Stimulated activated naive CD8-positive, alpha-beta T cell treated with anti-CD3 and anti-CD28 coated beads, Interleukin-15, amount 100 ng/mL, for 72 hours (primary cell): ENCODE measurements at regions not wholly inside any gene's neighbourhood (a gene's known extent, or its start where the extent isn't known, plus 50 kb on each side); places are given as distances from the start of the nearest gene placed in this dataset.

Experiments
- ATAC-seq: fragments of 150-1000 bp; cut with Tn5 transposase; 2 replicates; pipeline ENCODE4 v1.10.0; 2021; ENCODE audit warnings: mild to moderate bottlenecking, moderate library complexity
- DNase-seq, 2 donors: peaks; one replicate each; pipeline ENCODE4 v3.0.0; 2021 to 2022
- H3K27ac Mint-ChIP-seq, 2 donors: one replicate each; pipeline ENCODE4 v1.8.0; 2022; ENCODE audit warnings: mild to moderate bottlenecking in 2 of 2, mixed read lengths in 2 of 2, moderate library complexity in 2 of 2
- H3K27me3 Mint-ChIP-seq: one replicate; pipeline ENCODE4 v1.8.0; 2022; ENCODE audit warnings: mixed read lengths
- H3K4me1 Mint-ChIP-seq: one replicate; pipeline ENCODE4 v1.8.0; 2022; ENCODE audit warnings: mild to moderate bottlenecking, mixed read lengths
- H3K4me3 Mint-ChIP-seq, 2 donors: one replicate each; pipeline ENCODE4 v1.8.0; 2022; ENCODE audit warnings: mild to moderate bottlenecking in 2 of 2, mixed read lengths in 2 of 2, moderate library complexity in 1 of 2
- H3K9me3 Mint-ChIP-seq, 2 donors: one replicate each; pipeline ENCODE4 v1.8.0; 2022; ENCODE audit warnings: mixed read lengths in 2 of 2

DNA sequence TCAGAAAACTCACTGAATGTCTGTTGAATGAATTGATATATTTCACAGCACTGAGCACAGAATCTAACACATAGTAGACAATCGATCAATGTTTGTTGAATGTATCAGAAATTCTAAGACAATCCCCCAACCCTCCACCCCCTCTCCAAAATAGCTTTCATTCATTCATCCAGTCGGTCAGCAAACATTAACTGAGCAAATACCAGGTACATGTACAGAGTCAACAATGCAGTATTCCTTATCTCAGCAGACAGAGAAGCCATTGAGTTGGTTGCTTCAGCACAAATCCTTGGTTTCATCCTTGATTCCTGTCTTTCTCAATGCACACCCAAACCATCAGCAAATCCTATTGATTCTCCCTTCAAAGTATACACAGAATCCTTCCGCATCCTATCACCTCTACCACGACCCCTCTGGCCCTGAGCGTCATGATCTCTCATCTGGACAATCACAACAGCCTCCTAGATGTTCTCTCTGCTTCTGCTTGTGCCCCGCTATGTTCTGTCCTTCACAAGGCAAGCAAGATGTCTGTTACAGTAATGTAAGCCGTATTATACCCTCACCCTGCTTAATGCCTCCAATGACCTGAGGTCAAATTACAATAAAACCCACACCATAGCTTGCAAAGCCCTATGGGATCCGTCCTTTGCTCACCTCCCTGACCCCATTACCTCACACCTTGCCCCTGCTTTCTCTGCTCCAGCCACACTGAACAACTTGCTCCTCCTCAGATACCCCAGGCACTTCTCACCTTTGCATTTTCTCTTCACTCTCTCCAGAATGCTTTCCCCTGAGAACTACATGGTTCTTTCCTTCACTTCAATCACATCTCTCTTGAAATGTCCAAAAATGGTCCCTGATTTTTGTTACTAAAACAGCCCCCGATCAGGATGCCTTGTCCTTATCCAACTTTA is 738.1 kb upstream of the TBX3 start:
- ATAC-seq, result no peak
- no peak overlapping the region for H3K27ac Mint-ChIP-seq
- H3K4me3 Mint-ChIP-seq, result no peak overlapping the region
- no peaks in the 10 kb centered on the region for H3K4me1 Mint-ChIP-seq
- H3K27me3 Mint-ChIP-seq, result no peaks in the 10 kb centered on the region
- H3K9me3 Mint-ChIP-seq, result peaks cover under 1 to 4% of the 10 kb centered on the region in 2 donors
- no peak for DNase-seq

DNA sequence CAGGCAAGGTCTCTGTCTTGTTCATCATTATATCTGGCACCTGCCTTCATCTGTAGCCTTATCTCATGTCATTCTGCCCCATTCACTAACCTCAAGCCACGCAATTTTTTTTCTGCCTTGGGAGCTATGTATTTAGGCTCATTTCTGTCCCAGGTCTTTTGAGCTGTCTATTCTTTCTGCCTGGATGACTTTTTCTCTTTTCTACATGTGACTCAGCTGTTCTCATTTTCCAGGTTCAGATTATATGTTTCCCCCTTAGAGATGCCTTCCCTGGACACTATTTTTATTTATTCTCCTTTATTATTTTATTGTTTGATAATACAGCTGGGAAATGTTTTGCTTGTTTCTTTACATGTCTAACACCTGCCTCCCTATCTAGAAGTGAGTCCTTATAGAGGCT is 737.4 kb upstream of the TBX3 start:
- Mint-ChIP-seq H3K9me3 (peaks cover 7 to 9% of the 10 kb centered on the region in 2 donors), H3K4me1 (no peaks in the 10 kb centered on the region), H3K27me3 (no peaks in the 10 kb centered on the region), H3K4me3 (no peak overlapping the region), H3K27ac (no peak overlapping the region)
- ATAC-seq, result no peak
- DNase-seq, result no peak

DNA sequence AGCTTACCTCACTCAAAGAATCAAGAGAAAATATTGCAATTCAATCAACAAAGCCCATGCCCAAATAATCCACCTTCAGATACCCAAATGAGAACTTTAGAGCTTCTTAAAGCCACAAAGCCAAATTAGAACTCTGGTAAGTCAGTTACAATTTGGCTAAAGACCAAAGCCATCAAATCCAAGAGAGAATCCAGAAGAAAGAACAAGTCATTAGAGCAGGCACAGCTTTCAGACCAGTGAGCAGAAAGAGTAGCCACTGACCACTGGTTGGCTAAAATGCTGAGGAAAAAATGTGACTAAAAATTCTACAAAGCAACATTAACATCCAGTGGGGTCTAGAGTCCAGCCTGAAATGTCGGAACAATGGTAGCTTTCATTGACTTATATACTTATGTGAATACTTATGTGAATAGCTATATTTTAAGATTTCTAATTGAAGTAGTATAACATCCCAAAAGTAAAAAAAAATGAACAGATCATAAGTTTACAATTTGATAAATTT is 735.2 kb upstream of the TBX3 start:
- Mint-ChIP-seq H3K4me1 (no peaks in the 10 kb centered on the region), H3K9me3 (peaks cover 11 to 15% of the 10 kb centered on the region in 2 donors), H3K4me3 (no peak overlapping the region), H3K27me3 (no peaks in the 10 kb centered on the region), H3K27ac (no peak overlapping the region)
- DNase-seq (no peak), ATAC-seq (no peak)

DNA sequence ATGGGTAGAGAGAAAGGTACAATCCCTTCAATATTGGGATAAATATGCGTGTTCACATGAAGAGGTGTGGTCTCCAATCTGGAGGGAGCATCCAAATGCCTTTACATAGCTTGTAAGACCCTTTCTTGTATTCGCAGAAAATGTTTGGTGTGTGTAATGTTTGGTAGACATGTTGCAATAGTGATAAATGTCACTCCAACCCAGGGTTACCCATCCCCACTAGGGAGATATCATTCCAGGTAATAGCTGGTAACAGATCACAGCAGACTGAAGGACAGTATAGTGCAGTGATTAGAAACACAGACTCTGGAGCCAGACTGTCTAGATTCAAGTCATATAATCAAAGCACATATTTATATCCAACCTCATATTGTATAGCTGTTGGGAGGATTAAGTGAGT is 733.6 kb upstream of the TBX3 start:
- Mint-ChIP-seq H3K4me3 (no peak overlapping the region), H3K27ac (no peak overlapping the region), H3K9me3 (peaks cover 11 to 15% of the 10 kb centered on the region in 2 donors), H3K4me1 (no peaks in the 10 kb centered on the region), H3K27me3 (no peaks in the 10 kb centered on the region)
- DNase-seq, result no peak
- ATAC-seq, result no peak

DNA sequence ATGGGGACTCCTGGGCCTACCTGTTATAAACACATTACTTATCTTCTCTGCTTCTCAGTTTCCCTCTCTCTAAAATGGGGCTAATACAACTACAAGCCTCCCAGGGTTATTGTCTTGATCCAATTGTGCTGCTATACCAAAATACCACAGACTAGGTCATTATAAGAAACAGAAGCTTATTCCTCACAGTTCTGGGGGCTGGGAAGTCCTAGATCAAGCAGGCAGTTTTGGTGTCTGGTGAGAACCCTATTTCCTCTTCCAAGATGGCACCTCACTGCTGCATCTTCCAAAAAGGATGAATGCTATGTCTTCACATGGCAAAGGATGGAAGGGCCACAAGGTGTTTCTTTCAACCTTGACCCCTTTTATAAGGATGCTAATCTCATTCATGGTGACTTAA is 732.9 kb upstream of the TBX3 start:
- Mint-ChIP-seq H3K4me1 (no peaks in the 10 kb centered on the region), H3K9me3 (peaks cover 11 to 15% of the 10 kb centered on the region in 2 donors), H3K4me3 (no peak overlapping the region), H3K27ac (no peak overlapping the region), H3K27me3 (no peaks in the 10 kb centered on the region)
- DNase-seq (no peak), ATAC-seq (no peak)

DNA sequence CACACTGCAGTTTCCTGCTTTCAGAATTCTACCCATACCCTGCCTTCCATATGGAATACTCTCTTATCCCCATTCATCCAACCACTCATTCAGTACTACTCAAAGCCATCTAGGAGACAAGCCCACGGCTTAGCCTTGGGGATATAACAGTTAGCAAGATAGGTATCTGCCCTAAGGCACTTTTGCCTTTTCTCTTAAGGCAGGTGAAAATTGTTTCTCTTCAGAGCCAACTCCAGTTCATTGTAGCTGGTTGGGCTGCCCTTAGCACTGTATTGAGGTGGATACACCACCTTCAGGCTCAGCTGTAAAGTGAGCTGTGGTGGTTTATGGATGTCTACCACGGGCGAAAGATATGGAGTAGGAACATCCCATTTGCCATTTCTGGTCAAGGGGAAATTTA is 729.7 kb upstream of the TBX3 start:
- Mint-ChIP-seq H3K4me1 (no peaks in the 10 kb centered on the region), H3K27ac (no peak overlapping the region), H3K27me3 (no peaks in the 10 kb centered on the region), H3K4me3 (no peak overlapping the region), H3K9me3 (peaks cover 11 to 22% of the 10 kb centered on the region in 2 donors)
- ATAC-seq (no peak), DNase-seq (no peak)

DNA sequence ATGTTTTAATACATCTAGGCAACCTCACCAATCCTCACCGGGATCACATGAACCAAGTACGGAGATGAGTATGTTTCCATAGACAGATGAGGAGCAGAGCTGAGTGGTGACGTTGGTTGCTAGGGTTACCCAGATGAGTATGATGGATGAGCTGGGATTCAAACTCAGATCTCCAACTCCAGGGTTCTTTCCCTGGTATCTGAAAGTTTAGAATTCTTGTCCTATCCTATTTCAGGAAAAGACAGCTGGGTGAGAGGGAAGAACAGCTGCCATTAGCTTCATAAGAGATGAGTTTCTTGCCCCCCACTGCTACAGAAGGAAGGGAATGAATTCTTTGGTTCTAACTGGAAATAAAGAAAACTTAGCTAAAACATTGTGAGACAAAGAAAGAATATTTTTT is 728.9 kb upstream of the TBX3 start:
- Mint-ChIP-seq H3K27me3 (no peaks in the 10 kb centered on the region), H3K27ac (no peak overlapping the region), H3K4me1 (no peaks in the 10 kb centered on the region), H3K9me3 (peaks cover 11 to 25% of the 10 kb centered on the region in 2 donors), H3K4me3 (no peak overlapping the region)
- DNase-seq (no peak), ATAC-seq (no peak)

DNA sequence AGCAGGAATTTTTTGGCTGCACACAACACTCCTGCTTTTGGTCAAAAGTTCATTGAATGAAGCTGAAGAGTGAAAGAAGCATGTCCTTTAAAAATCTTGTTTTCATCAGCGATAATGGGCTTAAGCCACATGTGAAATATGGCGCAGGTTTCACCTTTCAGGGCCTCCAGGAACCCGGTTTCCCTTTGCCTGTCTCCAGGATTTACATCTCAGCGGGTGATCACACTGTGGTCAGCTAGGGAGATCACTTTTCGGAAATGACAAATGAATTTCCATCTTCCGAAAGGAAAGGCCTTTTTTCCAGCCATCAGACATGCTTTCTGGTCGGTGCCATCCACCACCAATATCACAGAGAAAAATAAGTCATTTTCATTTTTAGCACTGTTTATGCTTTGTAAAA is 727.1 kb upstream of the TBX3 start:
- DNase-seq, result no peak
- H3K27ac Mint-ChIP-seq, result no peak overlapping the region
- ATAC-seq, result no peak
- no peak overlapping the region for H3K4me3 Mint-ChIP-seq
- H3K4me1 Mint-ChIP-seq, result no peaks in the 10 kb centered on the region
- H3K9me3 Mint-ChIP-seq, result peaks cover 0 to 16% of the 10 kb centered on the region in 2 donors
- H3K27me3 Mint-ChIP-seq, result no peaks in the 10 kb centered on the region

DNA sequence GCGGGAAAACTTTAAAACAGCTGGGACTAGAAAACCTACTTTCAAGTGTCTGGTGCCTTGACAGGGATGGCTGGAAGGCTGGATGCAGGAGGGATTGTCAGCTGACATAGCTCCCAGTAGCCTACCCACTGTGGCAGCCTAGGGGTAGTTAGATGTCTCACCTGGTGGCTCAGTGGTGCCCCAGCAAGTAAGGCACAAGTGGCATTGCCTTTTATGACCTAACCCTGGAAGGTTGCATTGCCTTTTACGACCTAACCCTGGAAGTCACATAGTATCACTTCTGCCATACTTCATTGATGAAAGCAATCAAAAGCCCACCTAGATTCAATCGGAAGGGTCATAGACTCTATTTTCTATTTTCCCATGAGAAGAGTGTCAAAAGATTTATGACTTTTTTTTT is 724.7 kb upstream of the TBX3 start:
- Mint-ChIP-seq H3K27ac (no peak overlapping the region), H3K27me3 (peaks cover 6% of the 10 kb centered on the region), H3K4me1 (no peaks in the 10 kb centered on the region), H3K4me3 (no peak overlapping the region), H3K9me3 (peaks cover 0 to 17% of the 10 kb centered on the region in 2 donors)
- DNase-seq (no peak), ATAC-seq (no peak)

DNA sequence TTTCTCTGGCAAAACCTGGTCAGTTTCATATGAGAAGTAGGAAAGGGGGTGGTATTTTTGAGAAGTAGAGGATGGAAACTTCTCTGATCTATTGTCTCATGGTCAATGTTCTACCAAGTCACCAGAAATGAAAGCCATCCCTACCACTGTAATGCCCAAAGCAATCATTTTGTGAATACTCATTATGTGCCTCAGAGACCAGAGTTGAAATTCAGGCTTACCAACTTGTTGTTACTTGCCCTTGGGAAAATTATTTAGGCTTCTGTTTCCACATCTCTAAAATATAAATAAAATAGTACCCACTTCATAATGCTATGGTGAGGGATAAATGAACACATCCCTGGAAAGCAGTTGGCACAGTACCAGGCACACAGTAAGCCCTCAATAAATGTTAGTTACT is 723.7 kb upstream of the TBX3 start:
- Mint-ChIP-seq H3K27ac (no peak overlapping the region), H3K27me3 (peaks cover 6% of the 10 kb centered on the region), H3K4me1 (no peaks in the 10 kb centered on the region), H3K4me3 (no peak overlapping the region), H3K9me3 (peaks cover 0 to 17% of the 10 kb centered on the region in 2 donors)
- DNase-seq (no peak), ATAC-seq (no peak)

DNA sequence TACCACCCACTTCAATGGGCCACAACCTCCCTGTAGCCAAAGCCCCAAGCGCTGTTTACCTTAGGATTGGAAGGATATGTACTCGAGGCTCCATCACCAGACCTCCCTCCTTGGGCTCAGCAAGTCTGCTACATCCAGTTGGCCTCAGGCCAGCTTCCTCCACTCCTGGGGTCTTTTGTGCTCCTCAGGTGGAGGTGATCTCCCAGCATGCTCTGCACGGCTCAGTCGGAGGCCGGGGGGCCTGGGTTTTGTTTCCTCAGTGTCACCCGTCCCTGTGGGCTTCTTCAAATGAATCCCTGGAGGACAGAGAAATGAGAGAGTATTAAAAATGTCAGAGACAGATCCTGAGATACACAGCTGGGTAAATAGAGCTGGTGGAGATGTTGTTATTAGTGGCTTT is 723.1 kb upstream of the TBX3 start:
- Mint-ChIP-seq H3K27ac (no peak overlapping the region), H3K4me3 (no peak overlapping the region), H3K4me1 (no peaks in the 10 kb centered on the region)

DNA sequence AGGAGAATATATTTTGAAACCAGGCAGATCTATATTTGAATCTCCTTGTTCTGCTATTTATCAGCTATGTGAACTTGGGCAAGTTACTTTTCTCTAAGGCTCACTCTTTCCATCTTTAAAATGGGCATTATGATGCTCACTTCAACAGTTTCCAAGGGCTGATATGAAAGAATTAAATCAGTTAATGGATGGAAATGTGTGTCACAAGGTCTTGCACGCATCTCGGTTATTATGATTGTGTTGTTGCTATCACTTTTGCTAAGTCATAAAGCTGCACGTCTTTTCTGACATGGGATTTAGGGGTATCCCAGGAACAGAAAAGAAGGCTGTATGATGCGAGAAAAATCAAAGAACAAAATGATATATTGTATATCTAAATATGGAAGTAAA is 721.5 kb upstream of the TBX3 start:
- DNase-seq, result no peak
- peaks cover 0 to 17% of the 10 kb centered on the region in 2 donors for H3K9me3 Mint-ChIP-seq
- no peaks in the 10 kb centered on the region for H3K4me1 Mint-ChIP-seq
- no peak overlapping the region for H3K27ac Mint-ChIP-seq
- H3K27me3 Mint-ChIP-seq, result peaks cover 6% of the 10 kb centered on the region
- no peak overlapping the region for H3K4me3 Mint-ChIP-seq
- no peak for ATAC-seq

More for the DNA sequence above, 723.1 kb upstream of the TBX3 start:
- DNase-seq (no peak), ATAC-seq (no peak)
- Mint-ChIP-seq H3K9me3 (peaks cover 0 to 17% of the 10 kb centered on the region in 2 donors), H3K27me3 (peaks cover 6% of the 10 kb centered on the region)

DNA sequence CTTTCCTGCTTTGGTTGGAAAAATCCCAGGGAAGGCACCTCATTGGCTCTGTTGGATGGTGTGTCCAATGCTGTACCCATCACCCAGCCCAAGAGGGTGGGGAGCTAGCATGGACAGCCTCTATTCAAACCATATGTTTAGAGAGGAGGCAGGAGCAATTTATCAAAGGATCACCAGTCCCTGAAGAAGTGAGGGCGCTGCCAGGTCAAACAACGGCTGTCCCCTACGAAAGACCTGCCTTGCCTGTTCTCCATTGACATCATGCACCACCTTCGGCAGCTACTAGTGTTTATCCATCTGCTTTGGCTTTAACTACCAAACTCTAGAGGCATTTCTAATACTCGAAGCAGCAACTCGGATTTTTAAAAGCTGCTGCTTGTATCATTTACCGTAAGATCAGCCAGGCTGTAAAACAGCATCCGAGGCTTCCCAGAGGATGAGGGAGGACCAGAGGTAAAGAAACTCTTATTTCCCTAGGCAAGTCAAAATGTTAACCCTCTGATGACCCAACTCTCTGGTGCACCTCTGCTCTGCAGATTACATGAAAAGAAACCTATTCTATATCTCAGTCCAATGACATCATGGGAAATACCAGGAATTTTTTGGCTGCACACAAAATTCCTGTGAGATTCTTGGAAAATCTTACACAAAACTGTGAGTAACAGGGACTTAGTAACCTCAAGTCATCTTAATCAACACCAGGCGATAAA is 720.9 kb upstream of the TBX3 start:
- DNase-seq, result no peak
- no peak overlapping the region for H3K4me3 Mint-ChIP-seq
- no peaks in the 10 kb centered on the region for H3K4me1 Mint-ChIP-seq
- H3K9me3 Mint-ChIP-seq, result peaks cover 0 to 17% of the 10 kb centered on the region in 2 donors
- no peak overlapping the region for H3K27ac Mint-ChIP-seq
- peaks cover 6% of the 10 kb centered on the region for H3K27me3 Mint-ChIP-seq
- ATAC-seq, result no peak

DNA sequence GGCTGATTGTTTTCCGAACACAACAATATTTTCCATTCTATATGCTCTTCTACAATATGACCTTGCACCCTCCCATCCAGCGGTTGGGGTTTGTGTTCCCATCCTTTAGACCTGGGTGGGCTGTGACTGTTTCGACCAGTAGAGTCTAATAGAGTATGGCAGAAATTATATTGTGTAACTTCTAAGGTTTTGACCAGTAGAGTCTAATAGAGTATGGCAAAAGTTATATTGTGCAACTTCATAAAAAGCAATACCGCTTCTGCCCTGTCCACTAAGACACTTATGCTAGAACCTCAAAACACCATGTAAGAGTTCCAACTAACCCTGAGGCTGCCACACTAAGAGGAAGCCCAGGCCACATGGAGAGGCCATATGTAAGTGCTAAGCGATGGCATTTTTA is 719.7 kb upstream of the TBX3 start:
- Mint-ChIP-seq H3K4me3 (no peak overlapping the region), H3K27me3 (peaks cover 6% of the 10 kb centered on the region), H3K9me3 (peaks cover 0 to 10% of the 10 kb centered on the region in 2 donors), H3K4me1 (no peaks in the 10 kb centered on the region), H3K27ac (no peak overlapping the region)
- DNase-seq (no peak), ATAC-seq (no peak)

DNA sequence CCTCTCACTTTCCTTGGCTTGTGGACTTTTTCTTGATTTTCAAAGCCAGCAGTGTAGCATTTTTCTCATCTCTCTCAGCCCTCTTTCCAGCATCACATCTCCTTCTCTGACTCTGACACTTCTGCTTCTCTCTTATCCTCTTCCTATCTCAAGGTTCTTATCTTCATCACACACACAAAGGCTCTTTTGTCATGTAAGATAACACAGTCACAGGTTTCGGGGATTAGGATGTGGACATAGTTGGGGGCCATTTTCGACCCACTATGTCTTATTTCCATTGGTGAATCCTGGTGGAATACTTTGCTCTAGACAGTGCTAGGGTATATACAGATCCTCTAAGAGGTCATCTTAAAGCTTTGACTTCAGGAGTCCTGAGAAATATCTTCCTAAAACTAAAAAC is 719.3 kb upstream of the TBX3 start:
- Mint-ChIP-seq H3K9me3 (peaks cover 0 to 7% of the 10 kb centered on the region in 2 donors), H3K4me3 (no peak overlapping the region), H3K27me3 (peaks cover 6% of the 10 kb centered on the region), H3K27ac (no peak overlapping the region), H3K4me1 (no peaks in the 10 kb centered on the region)
- no peak for ATAC-seq
- DNase-seq, result no peak
